ENCODE measurements at regions not wholly inside any gene's neighbourhood (a gene's known extent, or its start where the extent isn't known, plus 50 kb on each side); places are given as distances from the start of the nearest gene placed in this dataset.

GRCh38 chr6:167493976-167494697 is 169.3 kb downstream of the TTLL2 start:
- no peaks in the 10 kb centered on the region for H3K4me1 Mint-ChIP-seq
- H3K9me3 Mint-ChIP-seq: no peaks in the 10 kb centered on the region
- no peak overlapping the region for H3K4me3 Mint-ChIP-seq
- H3K27ac Mint-ChIP-seq: no peak overlapping the region
- no peaks in the 10 kb centered on the region for H3K36me3 Mint-ChIP-seq (ENCODE audit: low read depth)
- no peak for DNase-seq
- no peaks in the 10 kb centered on the region for H3K27me3 Mint-ChIP-seq
- intact Hi-C loops (cut with micrococcal nuclease): no loop called here

- Mint-ChIP-seq H3K9me3 (no peaks in the 10 kb centered on the region), H3K27me3 (no peaks in the 10 kb centered on the region), H3K36me3 (ENCODE audit: low read depth) (no peaks in the 10 kb centered on the region), H3K4me1 (no peaks in the 10 kb centered on the region), H3K27ac (no peak overlapping the region), H3K4me3 (no peak overlapping the region)
- intact Hi-C loops (cut with micrococcal nuclease): no loop called here
- no peak for DNase-seq
These were observed 170.0 kb downstream of the TTLL2 start for GRCh38 chr6:167494698-167495435.

- intact Hi-C loops (cut with micrococcal nuclease): no loop called here
- DNase-seq: no peak
- Mint-ChIP-seq H3K27me3 (no peaks in the 10 kb centered on the region), H3K9me3 (no peaks in the 10 kb centered on the region), H3K4me3 (no peak overlapping the region), H3K27ac (no peak overlapping the region), H3K36me3 (ENCODE audit: low read depth) (no peaks in the 10 kb centered on the region), H3K4me1 (no peaks in the 10 kb centered on the region)
These were observed 170.9 kb downstream of the TTLL2 start for GRCh38 chr6:167495506-167496401.

GRCh38 chr6:167496707-167497106 is 171.8 kb downstream of the TTLL2 start:
- no peak overlapping the region for H3K27ac Mint-ChIP-seq
- DNase-seq: no peak
- no peaks in the 10 kb centered on the region for H3K4me1 Mint-ChIP-seq
- H3K27me3 Mint-ChIP-seq: no peaks in the 10 kb centered on the region
- H3K4me3 Mint-ChIP-seq: no peak overlapping the region
- intact Hi-C loops (cut with micrococcal nuclease): no loop called here
- no peaks in the 10 kb centered on the region for H3K36me3 Mint-ChIP-seq (ENCODE audit: low read depth)
- no peaks in the 10 kb centered on the region for H3K9me3 Mint-ChIP-seq

- H3K27ac Mint-ChIP-seq: no peak overlapping the region
- intact Hi-C loops (cut with micrococcal nuclease): no loop called here
- no peaks in the 10 kb centered on the region for H3K9me3 Mint-ChIP-seq
- H3K27me3 Mint-ChIP-seq: no peaks in the 10 kb centered on the region
- no peaks in the 10 kb centered on the region for H3K4me1 Mint-ChIP-seq
- H3K36me3 Mint-ChIP-seq (ENCODE audit: low read depth): no peaks in the 10 kb centered on the region
- no peak for DNase-seq
- no peak overlapping the region for H3K4me3 Mint-ChIP-seq
These were observed 172.7 kb downstream of the TTLL2 start for GRCh38 chr6:167497428-167498056.

- Mint-ChIP-seq H3K4me3 (no peak overlapping the region), H3K4me1 (no peaks in the 10 kb centered on the region), H3K27me3 (no peaks in the 10 kb centered on the region), H3K36me3 (ENCODE audit: low read depth) (no peaks in the 10 kb centered on the region), H3K27ac (no peak overlapping the region), H3K9me3 (no peaks in the 10 kb centered on the region)
- no peak for DNase-seq
- intact Hi-C loops (cut with micrococcal nuclease): no loop called here
These were observed 174.3 kb downstream of the TTLL2 start for GRCh38 chr6:167499161-167499660.

- Mint-ChIP-seq H3K4me1 (no peaks in the 10 kb centered on the region), H3K36me3 (ENCODE audit: low read depth) (no peaks in the 10 kb centered on the region), H3K27ac (no peak overlapping the region), H3K4me3 (no peak overlapping the region), H3K27me3 (no peaks in the 10 kb centered on the region), H3K9me3 (no peaks in the 10 kb centered on the region)
- intact Hi-C loops (cut with micrococcal nuclease): no loop called here
- DNase-seq: no peak
These were observed 176.1 kb downstream of the TTLL2 start for GRCh38 chr6:167500961-167501360.

- intact Hi-C loops (cut with micrococcal nuclease): no loop called here
- H3K4me3 Mint-ChIP-seq: no peak overlapping the region
- no peak for DNase-seq
- H3K27ac Mint-ChIP-seq: no peak overlapping the region
- H3K27me3 Mint-ChIP-seq: no peaks in the 10 kb centered on the region
- no peaks in the 10 kb centered on the region for H3K9me3 Mint-ChIP-seq
- no peaks in the 10 kb centered on the region for H3K4me1 Mint-ChIP-seq
- no peaks in the 10 kb centered on the region for H3K36me3 Mint-ChIP-seq (ENCODE audit: low read depth)
These were observed 177.0 kb downstream of the TTLL2 start for GRCh38 chr6:167501831-167502385.

GRCh38 chr6:167502471-167502870 is 177.6 kb downstream of the TTLL2 start:
- no peaks in the 10 kb centered on the region for H3K9me3 Mint-ChIP-seq
- H3K4me3 Mint-ChIP-seq: no peak overlapping the region
- no peaks in the 10 kb centered on the region for H3K4me1 Mint-ChIP-seq
- intact Hi-C loops (cut with micrococcal nuclease): no loop called here
- no peak overlapping the region for H3K27ac Mint-ChIP-seq
- DNase-seq: no peak
- H3K36me3 Mint-ChIP-seq (ENCODE audit: low read depth): no peaks in the 10 kb centered on the region
- no peaks in the 10 kb centered on the region for H3K27me3 Mint-ChIP-seq

GRCh38 chr6:167504385-167504961 is 179.6 kb downstream of the TTLL2 start:
- Mint-ChIP-seq H3K27me3 (no peaks in the 10 kb centered on the region), H3K4me1 (no peaks in the 10 kb centered on the region), H3K36me3 (ENCODE audit: low read depth) (no peaks in the 10 kb centered on the region), H3K4me3 (no peak overlapping the region), H3K9me3 (no peaks in the 10 kb centered on the region), H3K27ac (no peak overlapping the region)
- intact Hi-C loops (cut with micrococcal nuclease): no loop called here
- no peak for DNase-seq

GRCh38 chr6:167505199-167505598 is 180.3 kb downstream of the TTLL2 start:
- Mint-ChIP-seq H3K9me3 (no peaks in the 10 kb centered on the region), H3K4me3 (no peak overlapping the region), H3K27me3 (no peaks in the 10 kb centered on the region), H3K27ac (no peak overlapping the region), H3K4me1 (no peaks in the 10 kb centered on the region), H3K36me3 (ENCODE audit: low read depth) (no peaks in the 10 kb centered on the region)
- no peak for DNase-seq
- intact Hi-C loops (cut with micrococcal nuclease): no loop called here

- Mint-ChIP-seq H3K4me1 (no peaks in the 10 kb centered on the region), H3K36me3 (ENCODE audit: low read depth) (no peaks in the 10 kb centered on the region), H3K27ac (no peak overlapping the region), H3K27me3 (no peaks in the 10 kb centered on the region), H3K9me3 (no peaks in the 10 kb centered on the region), H3K4me3 (no peak overlapping the region)
- intact Hi-C loops (cut with micrococcal nuclease): no loop called here
- no peak for DNase-seq
These were observed 180.9 kb downstream of the TTLL2 start for GRCh38 chr6:167505782-167506181.
